Amniotic stem cell (primary cell): ENCODE measurements at regions not wholly inside any gene's neighbourhood (a gene's known extent, or its start where the extent isn't known, plus 50 kb on each side); places are given as distances from the start of the nearest gene placed in this dataset.
"Not testable (repeated sequence)": the region's sequence is repeated elsewhere in the genome, so short reads cannot be mapped to it uniquely, and the experiment has no call there.

Source experiments
- DNase-seq: peaks from one replicate; lab custom pipeline; 2025; lab: John Stamatoyannopoulos, UW

DNA sequence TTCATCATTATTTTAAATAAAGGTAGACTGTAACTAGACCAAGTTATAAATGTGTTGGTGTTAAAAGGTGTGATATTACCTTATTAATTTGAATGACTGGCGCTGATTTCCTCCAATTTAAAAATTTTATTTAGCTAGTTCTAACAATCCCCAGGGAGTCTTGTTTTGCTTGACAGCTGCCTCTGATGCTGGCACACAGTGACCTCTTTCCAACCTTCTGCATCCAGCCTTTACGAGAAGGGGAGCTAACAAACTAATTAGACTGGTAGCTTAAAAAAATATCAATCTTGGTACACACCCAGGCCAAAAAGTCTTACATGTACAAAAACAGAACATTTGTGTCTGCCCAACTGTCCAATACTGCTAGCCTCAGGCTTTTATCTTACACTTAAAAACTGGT is 51.8 kb upstream of the ENPEP start:
- DNase-seq, result no peak

DNA sequence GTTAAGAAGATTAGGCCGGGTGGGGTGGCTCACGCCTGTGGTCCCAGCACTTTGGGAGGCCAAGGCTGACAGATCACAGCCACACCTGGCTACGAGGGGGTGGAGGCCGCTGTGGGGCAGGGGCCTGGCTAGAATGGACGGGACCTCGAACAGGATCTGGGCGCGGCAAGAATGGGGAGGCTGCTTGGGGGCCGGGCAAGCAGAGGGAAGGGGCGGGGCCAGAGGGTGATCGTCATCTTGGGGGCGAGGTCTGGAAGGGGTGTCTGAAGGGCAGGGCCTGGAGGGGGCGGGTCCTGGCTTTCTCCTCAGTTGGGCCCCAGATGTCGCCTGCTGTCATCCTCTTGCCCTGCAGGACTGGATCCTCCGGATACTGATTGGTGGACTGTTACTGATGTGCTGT is 57.3 kb upstream of the ENPEP start:
- no peak for DNase-seq

GRCh38 chr4:110417136-110417535 is 58.8 kb upstream of the ENPEP start:
- DNase-seq, result no peak

GRCh38 chr4:110415478-110415877 is 60.5 kb upstream of the ENPEP start:
- DNase-seq, result no peak

GRCh38 chr4:110415041-110415440 is 60.9 kb upstream of the ENPEP start:
- DNase-seq, result no peak

- no peak for DNase-seq
Measured at GRCh38 chr4:110414561-110414920, 61.4 kb upstream of the ENPEP start.

DNA sequence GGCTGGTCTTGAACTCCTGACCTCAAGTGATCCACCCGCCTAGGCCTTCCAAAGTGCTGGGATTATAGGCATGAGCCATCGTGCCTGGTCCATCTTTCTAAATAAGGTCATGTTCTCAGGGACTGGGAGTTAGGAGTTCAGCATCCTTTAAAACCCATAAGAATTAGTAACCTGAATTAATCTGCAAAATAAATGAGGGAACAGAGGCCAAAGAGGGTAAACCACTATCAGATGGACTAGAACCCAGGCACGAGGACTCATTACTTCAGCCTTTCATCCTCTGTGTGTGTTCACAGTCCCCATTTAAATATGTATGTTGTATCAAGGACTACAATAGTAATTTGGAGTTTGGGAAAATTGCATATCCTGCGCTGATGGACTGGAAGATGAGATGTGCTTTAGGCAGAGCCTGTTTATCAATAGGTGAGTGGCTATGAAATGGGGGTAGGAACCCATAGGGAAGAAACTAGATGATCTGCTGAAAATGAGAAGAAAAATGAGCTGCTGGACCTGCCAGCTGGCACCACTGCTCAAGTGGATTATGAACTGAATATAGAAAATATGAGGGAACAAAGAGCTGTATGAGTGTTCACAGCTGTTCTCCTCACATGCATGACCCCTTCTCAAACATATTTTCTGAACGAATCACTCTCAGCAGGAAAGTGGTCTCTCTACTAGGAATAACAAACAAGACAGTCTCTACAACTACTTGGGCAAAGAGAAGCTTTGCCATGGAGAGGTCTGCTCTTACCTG is 62.0 kb upstream of the ENPEP start:
- not testable (repeated sequence) for DNase-seq

- no peak for DNase-seq
Measured at GRCh38 chr4:110412354-110413065, 63.4 kb upstream of the ENPEP start.

- DNase-seq, result no peak
Measured at GRCh38 chr4:110411574-110412011, 64.4 kb upstream of the ENPEP start.

DNA sequence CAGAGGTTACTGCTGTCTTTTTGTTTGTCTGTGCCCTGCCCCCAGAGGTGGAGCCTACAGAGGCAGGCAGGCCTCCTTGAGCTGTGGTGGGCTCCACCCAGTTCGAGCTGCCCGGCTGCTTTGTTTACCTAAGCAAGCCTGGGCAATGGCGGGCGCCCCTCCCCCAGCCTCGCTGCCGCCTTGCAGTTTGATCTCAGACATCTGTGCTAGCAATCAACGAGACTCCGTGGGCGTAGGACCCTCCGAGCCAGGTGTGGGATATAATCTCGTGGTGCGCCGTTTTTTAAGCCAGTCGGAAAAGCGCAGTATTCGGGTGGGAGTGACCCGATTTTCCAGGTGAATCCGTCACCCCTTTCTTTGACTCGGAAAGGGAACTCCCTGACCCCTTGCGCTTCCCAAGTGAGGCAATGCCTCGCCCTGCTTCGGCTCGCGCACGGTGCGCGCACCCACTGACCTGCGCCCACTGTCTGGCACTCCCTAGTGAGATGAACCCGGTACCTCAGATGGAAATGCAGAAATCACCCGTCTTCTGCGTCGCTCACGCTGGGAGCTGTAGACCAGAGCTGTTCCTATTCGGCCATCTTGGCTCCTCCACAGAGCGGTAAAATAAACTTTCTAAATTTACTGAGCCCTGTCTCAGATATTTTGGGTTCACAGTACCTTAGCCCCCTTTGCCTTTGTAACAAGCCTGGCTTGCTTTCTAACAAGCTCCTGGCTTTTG is 64.9 kb upstream of the ENPEP start:
- DNase-seq, result not testable (repeated sequence)

- DNase-seq, result no peak
Measured at GRCh38 chr4:110400086-110400485, 75.9 kb upstream of the ENPEP start.

DNA sequence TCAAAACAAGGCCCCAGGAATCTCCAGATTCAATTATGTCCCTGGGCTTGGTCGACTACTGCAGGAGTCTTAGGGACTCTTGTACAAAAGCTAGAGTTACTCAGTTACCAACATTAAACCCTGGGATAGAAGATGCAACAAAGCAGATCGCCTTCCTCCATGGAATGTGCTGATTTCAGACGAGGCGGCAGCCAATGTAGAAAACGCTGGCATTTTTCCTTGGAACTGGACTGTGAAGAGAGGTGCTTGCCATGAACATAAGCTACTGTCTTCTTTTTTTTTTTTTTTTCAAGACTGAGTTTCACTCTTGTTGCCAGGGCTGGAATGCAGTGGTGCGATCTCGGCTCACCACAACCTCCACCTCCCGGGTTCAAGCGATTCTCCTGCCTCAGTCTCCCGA is 76.9 kb upstream of the ENPEP start:
- not testable (repeated sequence) for DNase-seq

- DNase-seq, result no peak
Measured at GRCh38 chr4:110396963-110397362, 79.0 kb upstream of the ENPEP start.

DNA sequence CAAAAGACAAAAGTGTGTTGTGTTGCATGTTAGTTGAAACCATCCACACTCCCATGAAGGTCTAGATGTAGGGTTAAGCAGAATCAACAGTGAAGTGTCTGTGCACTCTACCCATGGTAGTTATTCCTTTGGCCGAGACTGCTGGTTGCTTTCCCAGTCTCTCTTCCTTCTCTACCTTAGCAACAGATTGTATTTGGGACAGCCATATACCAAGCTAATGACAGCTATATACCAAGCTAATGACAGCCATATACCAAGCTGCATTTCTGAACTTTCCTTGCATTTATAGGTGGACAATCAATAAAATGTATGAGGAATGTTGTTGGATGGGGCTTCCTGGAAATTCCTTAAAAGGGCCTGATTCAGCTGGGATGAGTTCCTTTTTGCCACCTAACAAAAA is 80.5 kb upstream of the ENPEP start:
- no peak for DNase-seq

GRCh38 chr4:110394871-110395270 is 81.1 kb upstream of the ENPEP start:
- DNase-seq, result no peak

- DNase-seq, result no peak
Measured at GRCh38 chr4:110381784-110382183, 94.2 kb upstream of the ENPEP start.

GRCh38 chr4:110372485-110372884 is 103.5 kb upstream of the ENPEP start:
- no peak for DNase-seq

DNA sequence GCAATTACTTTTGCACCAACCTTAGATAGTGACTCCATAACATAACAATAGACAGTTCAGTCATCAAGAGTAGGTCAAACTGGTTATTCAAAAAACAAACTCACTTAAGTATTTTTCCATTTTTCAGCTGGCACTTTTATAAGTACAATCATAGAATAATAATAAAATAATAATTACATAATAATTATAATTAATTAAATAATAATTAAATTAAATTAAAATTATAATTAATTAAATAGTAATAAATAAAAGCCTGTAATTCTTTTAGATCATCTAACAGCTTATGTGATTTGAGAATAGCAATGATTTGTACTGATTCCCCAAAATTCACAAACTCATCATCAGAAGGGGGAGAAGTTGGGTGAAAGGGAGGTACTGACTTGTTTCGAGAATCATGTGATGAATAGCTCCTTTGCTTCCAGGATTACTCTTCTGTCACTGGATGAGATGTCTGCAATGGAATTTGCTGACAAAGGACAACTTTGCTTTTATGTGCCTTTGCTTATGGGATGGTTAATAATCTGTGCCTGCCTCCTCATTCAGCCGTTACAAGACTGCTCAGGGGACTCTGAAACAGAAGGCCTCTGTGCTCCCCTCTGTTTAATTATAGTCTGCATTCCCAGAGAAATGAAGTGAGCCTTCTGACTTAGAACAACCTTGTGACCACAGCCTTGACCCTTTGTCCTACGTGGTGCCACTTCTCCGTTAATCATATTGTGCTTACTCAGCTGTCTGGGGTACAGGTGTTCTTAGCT is 104.8 kb upstream of the ENPEP start:
- no peak for DNase-seq

DNA sequence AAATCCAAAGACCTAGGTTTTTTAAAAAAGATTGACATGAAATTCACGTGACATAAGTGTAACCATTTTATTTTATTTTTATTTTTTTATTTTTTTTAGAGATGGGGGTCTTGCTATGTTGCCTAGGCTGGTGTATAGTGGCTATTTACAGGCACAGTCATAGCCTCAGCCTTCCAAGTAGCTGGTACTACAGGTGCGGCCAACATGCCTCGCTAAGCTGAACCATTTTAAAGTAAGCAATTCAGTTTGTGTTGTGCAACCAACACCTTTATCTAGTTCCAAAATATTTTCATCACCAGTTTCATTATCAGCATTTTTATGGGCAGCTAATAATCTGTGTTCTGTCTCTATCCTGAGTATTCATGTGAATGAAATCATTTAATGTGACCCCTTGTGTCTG is 107.5 kb upstream of the ENPEP start:
- no peak for DNase-seq

DNA sequence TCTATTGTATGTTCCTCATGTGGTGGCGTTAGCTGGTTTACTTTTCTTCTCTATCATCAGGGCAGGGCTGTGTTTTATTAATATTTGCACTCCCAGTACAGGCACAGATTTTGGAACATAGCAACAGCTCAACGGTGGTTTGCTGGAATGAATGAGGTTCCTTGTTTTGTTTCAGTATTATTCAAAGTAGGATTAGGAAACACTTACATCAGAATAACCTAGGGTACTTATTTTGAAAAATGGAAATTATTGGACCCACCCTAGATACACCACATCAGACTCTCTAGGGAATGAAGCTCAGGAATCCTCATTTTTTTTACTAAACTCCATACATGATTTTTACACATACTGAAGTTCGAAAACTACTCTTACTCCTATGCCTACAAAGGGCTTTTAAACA is 108.8 kb upstream of the ENPEP start:
- no peak for DNase-seq

GRCh38 chr4:110365761-110366160 is 110.2 kb upstream of the ENPEP start:
- DNase-seq, result no peak

DNA sequence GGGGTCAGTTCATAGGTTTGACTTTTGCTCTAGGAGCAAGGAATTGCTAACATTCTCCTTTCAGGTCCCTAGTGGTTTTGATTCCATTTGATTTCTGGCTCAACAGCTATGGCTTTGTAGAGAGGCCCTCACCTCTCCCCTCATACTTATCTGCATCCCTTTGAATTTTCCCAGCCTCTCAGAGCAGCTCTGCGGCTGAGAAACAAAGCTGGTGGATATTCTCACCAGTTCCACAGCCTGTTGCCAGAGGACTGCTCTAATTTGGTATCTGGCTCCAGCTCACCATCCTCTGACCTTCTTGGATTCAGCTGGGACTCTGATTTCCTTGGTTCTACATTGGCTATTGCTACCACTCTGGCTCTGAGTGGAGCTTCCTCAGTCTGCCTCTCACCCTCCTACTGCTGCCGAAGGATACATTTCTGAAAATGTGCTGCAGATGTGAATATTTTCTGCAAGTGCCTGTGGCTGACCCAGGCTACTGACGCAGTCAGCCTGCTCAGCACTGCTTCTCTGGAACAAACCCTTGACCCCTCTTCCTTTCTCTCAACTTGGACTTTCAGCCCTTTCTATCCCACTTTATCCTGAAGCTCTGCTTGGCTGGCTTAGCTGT is 110.9 kb upstream of the ENPEP start:
- no peak for DNase-seq
